Dermis microvascular lymphatic vessel endothelial cell (primary cell): ENCODE measurements at regions not wholly inside any gene's neighbourhood (a gene's known extent, or its start where the extent isn't known, plus 50 kb on each side); places are given as distances from the start of the nearest gene placed in this dataset.

ENCODE experiments used
- DNase-seq, 2 donors: peaks; one replicate each; pipeline versions ENCODE4 v3.0.0 to v3.0.0-alpha.2; 2010; ENCODE audit warnings: low read depth in 2 of 2

DNA sequence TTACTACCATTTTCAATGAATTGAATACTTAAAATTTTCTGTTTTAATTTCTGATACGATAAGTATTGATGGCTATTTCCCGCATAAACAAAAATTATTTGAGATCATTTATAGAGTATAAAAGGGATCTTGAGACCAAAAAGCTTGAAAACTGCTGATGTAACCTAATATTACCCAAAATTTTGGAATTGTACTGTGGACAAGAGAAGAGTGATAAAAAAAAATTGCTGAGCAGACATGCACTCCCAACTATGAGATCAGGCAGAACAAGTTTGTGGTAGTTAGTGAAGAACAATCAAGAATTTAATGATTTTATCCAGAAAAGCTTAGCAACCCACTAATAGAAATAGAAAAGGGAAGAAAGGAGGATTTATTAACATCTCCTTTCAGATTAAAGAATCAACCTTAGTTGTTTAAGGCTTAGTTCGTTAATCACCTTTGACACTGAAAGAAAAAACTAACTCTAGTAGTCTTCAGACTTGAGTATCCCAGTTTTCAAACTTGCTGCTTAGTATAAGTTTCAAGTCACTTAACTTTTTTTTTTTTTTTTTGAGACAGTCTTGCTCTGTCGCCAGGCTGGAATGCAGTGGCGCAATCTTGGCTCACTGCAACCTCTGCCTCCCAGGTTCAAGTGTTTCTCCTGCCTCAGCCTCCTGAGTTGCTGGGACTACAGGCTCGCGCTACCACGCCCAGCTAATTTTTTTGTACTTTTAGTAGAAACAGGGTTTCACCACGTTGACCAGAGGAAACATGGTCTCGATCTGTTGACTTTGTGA lies 50.6 kb upstream of the ZC3HAV1 start:
- DNase-seq, result no peak

DNA sequence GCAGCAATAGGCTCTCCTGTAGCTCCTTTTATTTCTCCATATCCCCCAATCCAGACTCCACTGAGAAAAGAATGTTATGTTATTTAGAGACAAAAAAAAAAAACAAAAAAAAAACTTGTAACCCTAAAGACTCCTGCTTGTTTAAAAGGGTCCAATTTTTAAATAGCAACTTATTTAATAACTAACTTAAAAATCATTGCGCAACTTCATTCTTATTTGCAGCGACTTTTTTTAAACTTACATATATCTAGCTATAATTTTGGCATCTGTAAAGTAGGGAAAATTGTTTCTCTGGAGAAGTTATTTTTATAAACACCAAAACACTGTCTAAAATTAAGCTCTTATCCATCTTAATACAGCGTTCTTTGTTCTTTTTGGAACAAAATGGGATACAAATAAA lies 59.0 kb upstream of the ZC3HAV1 start:
- no peak for DNase-seq

DNA sequence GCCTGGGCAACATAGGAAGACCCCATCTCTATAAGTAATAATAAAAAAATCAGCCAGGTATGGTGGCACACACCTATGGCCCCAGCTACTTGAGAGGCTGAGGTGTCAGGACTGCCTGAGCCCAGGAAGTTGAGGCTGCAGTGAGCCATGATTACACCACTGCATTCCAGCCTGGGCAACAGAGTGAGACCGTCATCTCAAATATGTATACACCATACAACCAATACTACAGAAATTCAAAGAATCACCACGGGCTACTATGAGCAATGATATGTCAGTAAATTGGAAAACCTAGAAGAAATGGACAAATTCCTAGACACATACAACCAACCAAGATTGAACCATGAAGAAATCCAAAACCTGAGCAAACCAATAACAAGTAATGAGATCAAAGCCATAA lies 60.3 kb upstream of the ZC3HAV1 start:
- no peak for DNase-seq

DNA sequence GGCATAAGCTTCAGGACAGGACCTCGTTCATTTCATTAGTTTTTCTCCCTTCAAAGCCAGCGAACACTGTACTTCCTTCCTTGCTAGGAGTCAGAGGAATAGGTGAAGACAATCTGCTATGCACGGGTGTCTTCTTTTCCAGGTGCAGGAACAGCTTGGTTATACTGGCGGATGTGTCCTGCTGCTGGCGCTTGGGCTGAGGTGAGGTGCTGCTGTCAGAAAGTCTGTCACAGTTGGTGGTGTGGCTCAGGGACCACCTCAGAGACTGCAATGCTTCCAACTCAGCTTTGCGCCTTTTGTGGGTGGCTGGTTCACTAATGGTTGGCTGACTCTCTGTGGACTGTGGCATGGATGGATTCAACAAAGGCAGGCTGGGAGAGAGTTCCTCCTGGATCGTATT lies 58.3 kb upstream of the UBN2 start:
- DNase-seq, result no peak

DNA sequence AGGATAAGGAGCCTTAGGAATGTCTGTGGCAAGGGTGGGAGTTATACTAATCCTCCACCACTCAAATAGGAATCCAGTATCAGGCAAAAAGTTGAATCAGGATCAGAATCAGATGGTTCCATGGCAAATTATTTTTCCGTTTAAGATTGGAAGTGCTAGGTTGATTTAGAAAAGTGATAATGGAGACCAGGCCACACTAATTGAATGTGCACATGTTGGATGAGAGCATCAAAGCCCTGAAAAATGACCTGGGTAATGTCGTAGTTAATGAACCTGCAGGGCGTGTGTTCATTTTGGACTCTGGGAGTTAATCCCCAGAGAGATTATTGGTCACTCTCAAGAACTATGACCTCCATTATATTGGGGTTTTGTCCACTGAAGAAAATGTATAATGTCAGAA lies 53.3 kb upstream of the UBN2 start:
- no peak for DNase-seq

GRCh38 chr7:139180700-139181311 lies 50.2 kb upstream of the UBN2 start:
- peak in 1 of 2 donors; percentile 8 for DNase-seq
